Gastroesophageal sphincter (tissue), 3 donors: ENCODE measurements at regions not wholly inside any gene's neighbourhood (a gene's known extent, or its start where the extent isn't known, plus 50 kb on each side); places are given as distances from the start of the nearest gene placed in this dataset.

Source experiments
- POLR2AphosphoS5 ChIP-seq: sonication (generic); formaldehyde crosslinking; IDR thresholded peaks from one replicate; pipeline ENCODE4 v1.6.1; 2017; ENCODE audit warnings: antibody characterized with exemption
- TF ChIP-seq, protein P1 (sequence below), 4 experiments: fragments of 200-600 bp in 2 of 4; fragments of 450-650 bp in 2 of 4; sonication (generic) in 1 of 4; IDR thresholded peaks; one replicate each; pipeline ENCODE4 v1.5.1; 2017 to 2019; ENCODE audit warnings: antibody characterized with exemption in 4 of 4, mild to moderate bottlenecking in 2 of 4, moderate library complexity in 2 of 4

GRCh38 chr1:189816558-189816957, 661.1 kb downstream of the BRINP3 start:
- no peak for TF ChIP-seq POLR2AphosphoS5
- TF ChIP-seq, protein P1, sequence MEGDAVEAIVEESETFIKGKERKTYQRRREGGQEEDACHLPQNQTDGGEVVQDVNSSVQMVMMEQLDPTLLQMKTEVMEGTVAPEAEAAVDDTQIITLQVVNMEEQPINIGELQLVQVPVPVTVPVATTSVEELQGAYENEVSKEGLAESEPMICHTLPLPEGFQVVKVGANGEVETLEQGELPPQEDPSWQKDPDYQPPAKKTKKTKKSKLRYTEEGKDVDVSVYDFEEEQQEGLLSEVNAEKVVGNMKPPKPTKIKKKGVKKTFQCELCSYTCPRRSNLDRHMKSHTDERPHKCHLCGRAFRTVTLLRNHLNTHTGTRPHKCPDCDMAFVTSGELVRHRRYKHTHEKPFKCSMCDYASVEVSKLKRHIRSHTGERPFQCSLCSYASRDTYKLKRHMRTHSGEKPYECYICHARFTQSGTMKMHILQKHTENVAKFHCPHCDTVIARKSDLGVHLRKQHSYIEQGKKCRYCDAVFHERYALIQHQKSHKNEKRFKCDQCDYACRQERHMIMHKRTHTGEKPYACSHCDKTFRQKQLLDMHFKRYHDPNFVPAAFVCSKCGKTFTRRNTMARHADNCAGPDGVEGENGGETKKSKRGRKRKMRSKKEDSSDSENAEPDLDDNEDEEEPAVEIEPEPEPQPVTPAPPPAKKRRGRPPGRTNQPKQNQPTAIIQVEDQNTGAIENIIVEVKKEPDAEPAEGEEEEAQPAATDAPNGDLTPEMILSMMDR (IDR thresholded peaks at IDR 0.05), result no peak
